ENCODE measurements at regions not wholly inside any gene's neighbourhood (a gene's known extent, or its start where the extent isn't known, plus 50 kb on each side); places are given as distances from the start of the nearest gene placed in this dataset.

DNA sequence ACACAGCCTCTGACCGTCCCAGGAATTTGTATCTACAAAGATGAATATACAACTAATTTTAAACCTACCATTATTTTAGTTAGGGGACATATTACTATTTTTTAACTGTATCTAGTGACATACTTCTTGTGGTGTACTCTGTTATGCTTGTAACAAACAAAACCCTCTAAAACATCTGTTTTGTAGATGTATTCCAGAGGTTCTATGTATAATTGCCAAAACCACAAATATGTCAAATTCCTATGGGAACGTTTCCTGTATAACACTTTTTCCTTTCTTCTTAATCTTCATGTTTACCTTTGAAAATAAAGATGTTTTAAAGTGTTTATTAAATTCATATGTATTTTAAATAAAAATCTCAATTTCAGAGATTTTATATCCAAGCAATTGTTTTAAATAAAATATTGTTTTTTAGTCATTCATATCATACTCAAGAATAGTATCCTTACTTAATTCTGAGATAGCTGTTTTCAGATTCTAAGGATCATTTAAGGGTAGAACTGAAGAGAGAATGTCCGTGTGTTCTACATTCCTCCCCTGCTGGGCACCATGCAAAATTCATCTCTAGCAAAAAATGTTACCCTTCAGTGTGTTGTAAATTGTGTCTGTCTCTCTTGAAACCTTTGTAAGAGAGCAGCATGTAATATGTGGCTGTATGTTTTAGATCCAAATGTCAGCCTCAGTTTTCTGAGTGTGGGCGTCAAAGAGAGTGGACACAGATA lies 1327.7 kb downstream of the EFNB2 start:
- Histone ChIP-seq H3K27me3 (ENCODE audit: control insufficient read depth, insufficient read depth, low read length) (no peaks in the 10 kb centered on the region), H3K36me3 (ENCODE audit: insufficient read depth, low read length) (no peaks in the 10 kb centered on the region), H3K4me1 (ENCODE audit: control insufficient read depth, insufficient read depth, low read length) (no peaks in the 10 kb centered on the region), H3K9me3 (replicated peaks; ENCODE audit: low read length) (no peaks in the 10 kb centered on the region), H3K4me3 (ENCODE audit: low read length) (no peak overlapping the region), H3K4me2 (ENCODE audit: low read length) (no peak overlapping the region), H3K9ac (ENCODE audit: low read depth, low read length) (no peak overlapping the region)

DNA sequence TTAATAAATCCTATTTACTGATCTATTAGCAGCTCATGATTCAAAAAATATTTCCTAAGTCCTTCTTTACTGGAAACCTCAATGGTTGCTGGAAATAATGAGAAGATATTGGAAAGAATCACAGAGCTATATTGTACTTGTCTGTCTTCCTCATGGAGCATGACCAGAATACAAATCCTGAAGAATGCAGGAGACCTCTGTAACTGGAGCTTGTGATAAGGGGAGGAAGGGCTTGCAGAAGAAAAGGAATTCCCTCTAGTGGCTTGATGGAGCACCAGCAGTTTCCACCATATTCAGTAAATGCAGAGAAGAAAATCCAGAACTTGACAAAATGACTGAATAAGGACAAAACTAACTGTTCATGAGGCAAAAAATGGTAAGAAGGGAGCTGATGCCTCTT lies 1333.1 kb downstream of the EFNB2 start:
- no peaks in the 10 kb centered on the region for H3K36me3 ChIP-seq (ENCODE audit: insufficient read depth, low read length)
- no peaks in the 10 kb centered on the region for H3K9me3 ChIP-seq (replicated peaks; ENCODE audit: low read length)
- H3K4me2 ChIP-seq (ENCODE audit: low read length): no peak overlapping the region
- no peak overlapping the region for H3K4me3 ChIP-seq (ENCODE audit: low read length)
- no peaks in the 10 kb centered on the region for H3K27me3 ChIP-seq (ENCODE audit: control insufficient read depth, insufficient read depth, low read length)
- H3K4me1 ChIP-seq (ENCODE audit: control insufficient read depth, insufficient read depth, low read length): no peaks in the 10 kb centered on the region
- no peak overlapping the region for H3K9ac ChIP-seq (ENCODE audit: low read depth, low read length)

DNA sequence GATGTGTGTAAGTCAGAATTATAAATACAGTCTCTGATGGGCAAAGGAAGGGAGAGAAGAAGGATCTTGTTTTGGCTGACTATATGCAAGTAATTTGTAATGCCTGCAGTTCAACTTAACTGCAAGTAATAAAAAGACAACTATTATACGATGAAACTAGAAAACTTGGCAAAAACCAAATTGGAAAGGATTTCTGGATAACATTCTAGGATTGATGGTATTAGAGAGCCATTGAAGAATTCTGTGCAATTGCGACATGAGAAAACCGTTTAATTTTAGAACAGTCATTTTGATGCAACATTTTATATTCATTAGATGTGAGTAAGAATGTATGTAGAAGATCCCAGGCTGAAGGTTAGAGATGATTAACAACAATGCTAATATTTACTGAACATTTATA lies 1334.1 kb downstream of the EFNB2 start:
- Histone ChIP-seq H3K9ac (ENCODE audit: low read depth, low read length) (no peak overlapping the region), H3K36me3 (ENCODE audit: insufficient read depth, low read length) (no peaks in the 10 kb centered on the region), H3K9me3 (replicated peaks; ENCODE audit: low read length) (no peaks in the 10 kb centered on the region), H3K4me2 (ENCODE audit: low read length) (no peak overlapping the region), H3K4me1 (ENCODE audit: control insufficient read depth, insufficient read depth, low read length) (no peaks in the 10 kb centered on the region), H3K27me3 (ENCODE audit: control insufficient read depth, insufficient read depth, low read length) (no peaks in the 10 kb centered on the region), H3K4me3 (ENCODE audit: low read length) (no peak overlapping the region)

DNA sequence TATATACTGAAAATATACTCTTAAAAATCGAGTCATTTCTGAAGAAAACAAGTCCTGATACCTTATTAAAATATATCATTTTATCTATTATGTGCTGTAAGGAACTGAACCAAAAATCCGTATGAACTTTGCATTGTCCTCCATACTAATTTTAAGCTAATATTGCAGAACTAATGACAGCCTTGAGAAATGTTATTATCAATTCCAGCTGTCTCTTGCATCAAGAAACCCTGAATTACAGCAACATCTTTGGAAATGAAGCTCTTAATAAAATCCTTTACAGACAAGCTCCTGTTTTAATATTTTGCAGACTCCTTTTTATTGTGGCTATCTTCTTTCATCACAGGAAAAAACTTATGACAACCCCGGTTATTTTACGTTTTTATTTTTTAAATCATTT lies 1335.3 kb downstream of the EFNB2 start:
- no peak overlapping the region for H3K4me2 ChIP-seq (ENCODE audit: low read length)
- H3K9me3 ChIP-seq (replicated peaks; ENCODE audit: low read length): no peaks in the 10 kb centered on the region
- no peak overlapping the region for H3K9ac ChIP-seq (ENCODE audit: low read depth, low read length)
- H3K4me1 ChIP-seq (ENCODE audit: control insufficient read depth, insufficient read depth, low read length): no peaks in the 10 kb centered on the region
- H3K27me3 ChIP-seq (ENCODE audit: control insufficient read depth, insufficient read depth, low read length): no peaks in the 10 kb centered on the region
- H3K4me3 ChIP-seq (ENCODE audit: low read length): no peak overlapping the region
- H3K36me3 ChIP-seq (ENCODE audit: insufficient read depth, low read length): no peaks in the 10 kb centered on the region

DNA sequence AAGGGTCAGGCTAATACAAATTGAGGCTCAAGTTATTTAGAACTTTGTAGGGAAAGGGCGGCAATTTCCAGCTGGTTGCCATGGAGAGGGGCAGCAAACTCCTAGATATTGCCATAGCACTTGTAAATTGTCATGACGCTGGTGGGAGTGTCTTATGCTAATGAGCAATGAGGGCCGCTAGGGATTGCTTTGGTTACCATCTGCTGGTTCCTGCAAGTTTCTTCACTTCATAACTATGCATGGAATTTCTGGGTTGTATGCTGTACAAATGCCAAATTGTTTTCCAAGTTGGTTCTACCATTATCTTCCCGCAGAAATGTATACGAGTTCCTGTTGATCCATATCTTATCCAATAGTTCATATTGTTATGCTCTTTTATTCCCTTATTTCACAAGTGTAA lies 1339.4 kb downstream of the EFNB2 start:
- Histone ChIP-seq H3K4me3 (ENCODE audit: low read length) (no peak overlapping the region), H3K36me3 (ENCODE audit: insufficient read depth, low read length) (no peaks in the 10 kb centered on the region), H3K9ac (ENCODE audit: low read depth, low read length) (no peak overlapping the region), H3K27me3 (ENCODE audit: control insufficient read depth, insufficient read depth, low read length) (no peaks in the 10 kb centered on the region), H3K4me1 (ENCODE audit: control insufficient read depth, insufficient read depth, low read length) (no peaks in the 10 kb centered on the region), H3K4me2 (ENCODE audit: low read length) (no peak overlapping the region), H3K9me3 (replicated peaks; ENCODE audit: low read length) (no peaks in the 10 kb centered on the region)

DNA sequence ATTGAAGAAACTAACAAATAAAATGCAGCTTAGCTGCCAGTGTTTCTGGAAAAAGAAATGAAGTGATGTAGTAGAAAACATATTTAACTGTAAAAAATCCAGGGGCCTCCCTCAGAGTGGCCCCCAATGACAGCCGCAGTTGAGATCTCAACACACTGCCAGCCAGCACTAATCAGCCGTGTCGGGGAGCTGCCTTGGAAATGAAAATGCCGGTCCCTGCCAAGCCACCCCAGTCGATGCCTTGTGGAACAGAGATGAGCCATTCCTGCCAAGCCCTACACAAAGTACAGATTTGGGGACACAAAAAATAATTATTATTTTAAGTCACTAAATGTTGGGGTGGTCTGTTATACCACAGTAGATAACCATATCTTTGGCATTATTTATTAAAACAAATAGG lies 1342.4 kb downstream of the EFNB2 start:
- H3K27me3 ChIP-seq (ENCODE audit: control insufficient read depth, insufficient read depth, low read length): no peaks in the 10 kb centered on the region
- H3K4me1 ChIP-seq (ENCODE audit: control insufficient read depth, insufficient read depth, low read length): no peaks in the 10 kb centered on the region
- no peak overlapping the region for H3K4me2 ChIP-seq (ENCODE audit: low read length)
- no peak overlapping the region for H3K4me3 ChIP-seq (ENCODE audit: low read length)
- H3K9ac ChIP-seq (ENCODE audit: low read depth, low read length): no peak overlapping the region
- H3K9me3 ChIP-seq (replicated peaks; ENCODE audit: low read length): no peaks in the 10 kb centered on the region
- H3K36me3 ChIP-seq (ENCODE audit: insufficient read depth, low read length): no peaks in the 10 kb centered on the region

DNA sequence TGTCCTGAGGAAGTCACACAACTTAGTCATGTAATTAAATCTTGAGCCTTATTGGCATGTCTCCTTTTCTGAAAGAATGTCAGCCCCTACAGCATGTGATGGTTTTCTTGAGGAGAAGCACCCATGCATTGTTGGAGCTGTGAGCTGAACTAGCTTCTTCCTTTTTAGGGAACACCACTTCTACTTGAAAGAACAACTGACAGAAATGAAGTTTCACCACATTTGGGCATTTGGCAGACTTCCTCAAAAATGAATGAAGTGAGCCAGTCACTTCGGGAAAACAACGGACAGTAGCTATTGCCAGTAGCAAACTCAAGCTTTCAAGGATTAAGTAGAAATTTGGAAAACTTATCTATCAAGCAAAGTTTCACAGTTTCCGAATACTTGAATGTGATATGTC lies 1351.3 kb downstream of the EFNB2 start:
- H3K4me2 ChIP-seq (ENCODE audit: low read length): no peak overlapping the region
- no peak overlapping the region for H3K4me3 ChIP-seq (ENCODE audit: low read length)
- H3K27me3 ChIP-seq (ENCODE audit: control insufficient read depth, insufficient read depth, low read length): no peaks in the 10 kb centered on the region
- H3K9ac ChIP-seq (ENCODE audit: low read depth, low read length): no peak overlapping the region
- H3K4me1 ChIP-seq (ENCODE audit: control insufficient read depth, insufficient read depth, low read length): no peaks in the 10 kb centered on the region
- H3K36me3 ChIP-seq (ENCODE audit: insufficient read depth, low read length): no peaks in the 10 kb centered on the region
- no peaks in the 10 kb centered on the region for H3K9me3 ChIP-seq (replicated peaks; ENCODE audit: low read length)

DNA sequence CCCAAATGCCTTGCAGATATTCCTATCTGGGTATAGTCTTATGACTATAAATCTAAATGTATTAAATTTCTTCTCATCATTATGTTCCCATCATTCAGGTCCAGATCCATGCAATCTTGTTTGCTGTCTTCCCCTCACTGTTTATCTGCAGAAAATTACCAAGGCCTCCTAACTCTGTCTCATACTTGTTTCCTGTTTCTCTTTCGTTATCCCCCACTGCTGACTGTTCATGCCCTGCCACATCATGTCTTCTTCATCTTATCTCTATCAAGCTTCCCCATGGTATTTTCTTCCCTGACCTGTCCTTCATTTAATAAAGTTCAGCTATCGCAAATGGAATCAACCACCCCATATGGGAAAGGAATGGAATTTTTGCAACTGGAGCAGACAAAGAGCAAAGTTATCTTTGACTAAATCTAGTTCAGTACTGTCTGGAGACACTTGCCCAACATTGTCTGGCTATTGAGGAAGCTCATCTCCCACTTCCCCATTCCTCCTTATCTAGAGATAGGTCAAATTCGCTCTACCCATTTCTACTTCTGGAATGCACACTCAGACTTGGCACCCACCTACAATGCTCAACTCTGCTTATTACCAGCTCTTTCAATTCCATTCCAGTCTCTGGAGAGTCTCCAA lies 1358.1 kb downstream of the EFNB2 start:
- Histone ChIP-seq H3K9ac (ENCODE audit: low read depth, low read length) (no peak overlapping the region), H3K4me3 (ENCODE audit: low read length) (no peak overlapping the region), H3K4me1 (ENCODE audit: control insufficient read depth, insufficient read depth, low read length) (no peaks in the 10 kb centered on the region), H3K9me3 (replicated peaks; ENCODE audit: low read length) (no peaks in the 10 kb centered on the region), H3K4me2 (ENCODE audit: low read length) (no peak overlapping the region), H3K27me3 (ENCODE audit: control insufficient read depth, insufficient read depth, low read length) (no peaks in the 10 kb centered on the region), H3K36me3 (ENCODE audit: insufficient read depth, low read length) (no peaks in the 10 kb centered on the region)

DNA sequence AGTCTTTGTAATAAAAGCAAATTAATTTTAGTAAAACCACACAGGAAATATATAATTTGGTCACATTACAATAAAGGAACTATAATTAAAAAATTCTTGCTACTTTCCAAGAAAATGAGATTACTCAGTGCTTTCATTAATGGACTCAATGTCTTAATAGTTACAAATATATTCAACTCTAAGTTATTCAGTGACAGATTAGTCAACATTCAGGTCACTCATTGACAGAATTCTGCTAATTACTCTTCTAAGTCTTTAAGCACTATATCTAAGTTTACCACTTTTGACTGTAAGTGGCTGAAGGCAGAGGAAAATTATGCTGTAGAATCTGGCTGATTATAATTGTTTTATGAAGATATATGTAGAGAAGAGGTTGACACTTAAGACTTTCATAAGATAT lies 1365.0 kb downstream of the EFNB2 start:
- no peak overlapping the region for H3K4me2 ChIP-seq (ENCODE audit: low read length)
- no peak overlapping the region for H3K9ac ChIP-seq (ENCODE audit: low read depth, low read length)
- H3K4me1 ChIP-seq (ENCODE audit: control insufficient read depth, insufficient read depth, low read length): no peaks in the 10 kb centered on the region
- H3K9me3 ChIP-seq (replicated peaks; ENCODE audit: low read length): no peaks in the 10 kb centered on the region
- H3K4me3 ChIP-seq (ENCODE audit: low read length): no peak overlapping the region
- H3K36me3 ChIP-seq (ENCODE audit: insufficient read depth, low read length): no peaks in the 10 kb centered on the region
- H3K27me3 ChIP-seq (ENCODE audit: control insufficient read depth, insufficient read depth, low read length): no peaks in the 10 kb centered on the region

DNA sequence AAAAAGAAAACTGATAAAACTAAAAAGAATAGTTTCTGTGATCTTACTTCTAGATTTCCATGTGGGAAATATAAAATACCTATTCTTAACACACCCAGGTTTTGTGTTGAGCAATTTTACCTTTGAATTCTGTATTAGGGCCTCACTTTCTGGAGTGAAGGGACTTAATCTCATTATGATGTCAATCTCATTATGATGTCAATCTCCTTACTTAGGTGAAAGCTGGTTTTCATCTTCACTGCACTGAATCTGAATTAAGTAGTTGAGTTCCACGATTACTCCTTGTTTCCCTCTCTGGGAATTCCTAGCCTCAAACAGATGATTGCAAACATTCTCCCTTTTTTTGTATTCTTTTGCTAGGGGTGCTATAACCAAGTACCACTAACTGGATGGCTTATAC lies 1367.2 kb downstream of the EFNB2 start:
- Histone ChIP-seq H3K9ac (ENCODE audit: low read depth, low read length) (no peak overlapping the region), H3K4me2 (ENCODE audit: low read length) (no peak overlapping the region), H3K4me1 (ENCODE audit: control insufficient read depth, insufficient read depth, low read length) (no peaks in the 10 kb centered on the region), H3K36me3 (ENCODE audit: insufficient read depth, low read length) (no peaks in the 10 kb centered on the region), H3K27me3 (ENCODE audit: control insufficient read depth, insufficient read depth, low read length) (no peaks in the 10 kb centered on the region), H3K9me3 (replicated peaks; ENCODE audit: low read length) (no peaks in the 10 kb centered on the region), H3K4me3 (ENCODE audit: low read length) (no peak overlapping the region)

DNA sequence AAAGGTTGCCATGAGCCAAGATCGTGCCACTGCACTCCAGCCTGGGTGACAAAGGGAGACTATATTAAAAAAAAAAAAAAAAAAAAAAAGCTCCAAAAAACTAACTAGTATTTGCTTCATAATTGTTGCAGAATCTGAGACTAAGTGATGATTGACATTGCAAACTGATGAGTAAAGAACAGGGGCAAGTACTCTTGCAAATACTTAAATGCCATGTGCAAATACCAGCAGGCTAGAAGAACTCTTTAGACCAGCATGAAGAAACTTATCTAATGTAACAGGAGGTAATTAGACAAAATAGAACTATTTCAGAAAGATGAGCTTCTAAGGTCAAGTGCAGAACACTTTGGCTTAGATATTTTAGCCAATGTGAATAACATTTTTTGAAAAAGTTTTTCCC lies 1368.1 kb downstream of the EFNB2 start:
- Histone ChIP-seq H3K36me3 (ENCODE audit: insufficient read depth, low read length) (no peaks in the 10 kb centered on the region), H3K4me3 (ENCODE audit: low read length) (no peak overlapping the region), H3K9me3 (replicated peaks; ENCODE audit: low read length) (no peaks in the 10 kb centered on the region), H3K4me1 (ENCODE audit: control insufficient read depth, insufficient read depth, low read length) (no peaks in the 10 kb centered on the region), H3K4me2 (ENCODE audit: low read length) (no peak overlapping the region), H3K27me3 (ENCODE audit: control insufficient read depth, insufficient read depth, low read length) (no peaks in the 10 kb centered on the region), H3K9ac (ENCODE audit: low read depth, low read length) (no peak overlapping the region)

DNA sequence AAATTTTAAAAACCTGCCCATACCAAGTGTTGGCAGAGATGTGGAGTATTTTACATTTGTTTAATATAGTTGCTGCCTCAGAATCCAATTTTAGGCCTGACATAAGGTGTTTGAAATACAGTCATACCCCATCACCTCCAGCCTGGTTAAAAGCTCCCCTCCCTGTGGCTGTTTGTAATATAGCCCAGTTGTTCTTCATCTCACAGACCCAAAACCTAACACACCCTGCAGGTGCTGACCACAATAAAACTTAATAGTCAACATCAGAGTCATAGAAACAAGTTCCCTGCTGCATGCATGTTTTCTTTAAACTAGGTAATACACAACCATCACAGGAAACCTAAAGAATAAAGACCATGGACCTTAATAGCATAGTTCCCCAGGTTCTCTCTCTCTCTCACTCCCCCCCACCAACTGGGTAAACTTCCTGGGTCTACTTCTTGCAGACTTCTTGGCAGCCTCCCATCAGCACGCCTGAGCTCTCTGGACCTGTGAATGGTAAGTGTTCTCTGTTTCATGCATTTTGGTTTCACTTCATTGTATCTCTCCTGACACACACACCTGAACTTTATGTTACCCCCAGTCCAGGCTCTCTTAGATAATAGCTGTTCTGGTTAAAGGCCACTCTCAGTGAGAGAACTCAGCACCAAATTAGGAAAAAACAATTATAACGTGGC lies 1369.9 kb downstream of the EFNB2 start:
- Histone ChIP-seq H3K4me3 (ENCODE audit: low read length) (no peak overlapping the region), H3K36me3 (ENCODE audit: insufficient read depth, low read length) (no peaks in the 10 kb centered on the region), H3K27me3 (ENCODE audit: control insufficient read depth, insufficient read depth, low read length) (no peaks in the 10 kb centered on the region), H3K9ac (ENCODE audit: low read depth, low read length) (no peak overlapping the region), H3K9me3 (replicated peaks; ENCODE audit: low read length) (no peaks in the 10 kb centered on the region), H3K4me1 (ENCODE audit: control insufficient read depth, insufficient read depth, low read length) (no peaks in the 10 kb centered on the region), H3K4me2 (ENCODE audit: low read length) (no peak overlapping the region)

Data from skeletal muscle satellite cell (primary cell).